ENCODE measurements at regions not wholly inside any gene's neighbourhood (a gene's known extent, or its start where the extent isn't known, plus 50 kb on each side); places are given as distances from the start of the nearest gene placed in this dataset.

GRCh38 chr4:67122029-67122428 is 423.3 kb downstream of the CENPC start:
- no peak for DNase-seq (ENCODE audit: low spot score)

DNA sequence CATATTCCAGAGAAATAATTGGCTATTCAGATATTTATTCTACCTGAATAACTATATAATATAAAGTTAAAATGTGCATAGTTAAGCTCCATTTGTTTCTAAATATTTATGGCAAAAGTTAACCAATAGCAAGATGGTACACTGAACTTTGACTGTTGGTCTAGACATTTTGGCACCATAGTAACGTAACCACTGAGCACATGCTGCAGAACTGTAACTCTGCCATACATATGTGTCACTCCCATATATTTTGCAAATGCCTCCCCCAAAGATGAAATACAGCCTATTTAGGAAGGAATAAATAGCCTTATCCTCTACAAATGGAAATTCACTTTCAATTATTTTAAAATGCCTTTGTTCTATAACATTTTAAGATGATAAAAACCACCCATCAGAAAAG is 424.9 kb downstream of the CENPC start:
- DNase-seq (ENCODE audit: low spot score), result no peak

DNA sequence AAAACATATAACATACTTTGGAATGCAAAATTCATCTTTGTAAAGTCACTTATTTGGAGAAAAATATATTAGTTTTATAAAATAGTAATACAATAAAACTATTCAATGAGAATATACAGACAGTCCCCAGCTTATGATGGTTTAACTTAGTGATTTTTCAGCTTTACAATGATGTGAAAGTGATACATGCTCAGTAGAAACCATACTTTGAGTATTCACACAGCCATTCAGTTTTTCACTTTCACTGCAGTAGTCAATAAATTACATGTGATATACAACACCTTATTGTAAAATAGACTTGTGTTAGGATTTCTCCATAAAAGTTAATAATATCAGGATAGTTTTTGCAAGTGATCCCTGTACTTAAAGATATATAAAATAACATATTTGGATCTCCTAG is 436.0 kb downstream of the CENPC start:
- no peak for DNase-seq (ENCODE audit: low spot score)

DNA sequence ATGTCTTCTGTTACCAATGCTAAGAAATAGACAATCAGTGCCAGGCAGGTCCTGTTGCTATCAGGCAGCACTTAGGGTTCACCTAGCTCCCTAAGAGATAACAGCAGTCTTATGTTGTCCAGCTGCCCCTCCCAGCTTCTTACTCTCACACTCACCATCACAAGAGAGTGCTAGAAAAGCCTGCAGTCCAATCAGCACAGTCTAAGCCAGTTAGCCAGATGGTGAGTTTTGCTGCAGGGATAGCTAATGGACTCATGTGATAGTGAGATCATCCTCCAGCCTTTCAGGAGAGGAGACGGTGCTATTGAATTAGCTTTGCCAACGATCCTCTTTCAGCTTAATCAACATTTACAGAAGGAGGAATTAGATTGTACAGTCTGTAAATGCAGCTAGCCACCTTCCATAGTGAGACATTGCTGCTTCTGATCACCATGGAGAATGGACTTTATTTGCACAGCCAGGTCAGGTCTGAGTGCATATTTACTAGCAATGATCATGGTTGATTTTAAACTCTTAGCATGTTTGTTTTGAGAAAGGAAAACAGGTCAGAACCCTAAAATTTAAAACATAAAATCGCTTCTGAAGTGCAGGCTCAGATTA is 438.3 kb downstream of the CENPC start:
- DNase-seq (ENCODE audit: low spot score), result no peak

DNA sequence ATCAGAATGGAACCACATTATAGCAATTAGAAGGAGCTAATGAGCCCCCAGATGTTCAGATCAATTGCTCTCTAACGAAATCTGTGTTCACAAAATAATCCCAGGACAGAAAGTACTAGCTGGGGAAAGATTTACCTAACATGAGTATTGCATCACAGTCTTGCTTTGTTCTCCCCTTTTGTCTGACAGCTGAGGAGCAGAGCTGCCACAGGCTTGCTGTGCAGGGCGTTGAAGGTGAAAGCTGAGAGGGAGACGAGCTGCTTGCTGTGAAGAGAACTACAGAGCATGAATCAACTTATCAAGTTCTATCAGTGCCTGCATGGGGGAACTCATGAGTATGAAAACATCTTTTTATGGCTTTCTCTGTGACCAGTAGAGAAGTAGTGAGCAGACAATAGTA is 441.2 kb downstream of the CENPC start:
- DNase-seq (ENCODE audit: low spot score), result no peak

DNA sequence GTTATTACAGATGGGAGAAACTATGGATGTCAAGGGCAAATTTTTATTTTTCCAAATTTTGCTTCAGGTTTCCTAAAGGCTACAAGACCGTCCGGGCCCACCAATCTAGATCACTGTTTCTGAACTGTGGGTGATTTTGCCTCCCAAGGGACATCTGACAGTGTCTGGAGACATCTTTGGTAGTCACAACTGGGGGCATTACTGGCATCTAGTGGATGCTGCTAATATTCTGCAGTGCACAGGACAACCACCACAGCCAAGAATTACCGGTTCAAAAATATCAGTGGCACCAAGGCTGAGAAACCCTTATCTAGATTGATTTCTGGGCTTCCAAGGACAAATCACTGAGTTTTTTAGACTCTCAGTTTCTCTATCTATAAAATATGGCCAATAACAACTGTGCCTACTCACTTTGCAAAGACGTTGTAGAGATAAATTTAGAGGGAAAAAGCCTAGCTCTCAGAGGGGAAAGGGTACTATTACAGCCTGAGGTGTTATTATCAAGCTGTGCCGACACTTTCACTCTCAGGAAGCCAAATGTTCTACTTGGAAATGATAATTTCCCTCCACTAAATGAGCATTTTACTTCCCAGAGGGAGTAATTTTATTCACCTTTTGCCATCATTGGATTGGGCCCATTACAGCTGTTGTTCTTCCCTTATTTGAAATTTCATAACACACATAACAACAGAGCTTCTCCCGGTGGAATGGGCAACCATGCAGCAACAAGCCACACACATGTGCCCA is 442.1 kb downstream of the CENPC start:
- no peak for DNase-seq (ENCODE audit: low spot score)

DNA sequence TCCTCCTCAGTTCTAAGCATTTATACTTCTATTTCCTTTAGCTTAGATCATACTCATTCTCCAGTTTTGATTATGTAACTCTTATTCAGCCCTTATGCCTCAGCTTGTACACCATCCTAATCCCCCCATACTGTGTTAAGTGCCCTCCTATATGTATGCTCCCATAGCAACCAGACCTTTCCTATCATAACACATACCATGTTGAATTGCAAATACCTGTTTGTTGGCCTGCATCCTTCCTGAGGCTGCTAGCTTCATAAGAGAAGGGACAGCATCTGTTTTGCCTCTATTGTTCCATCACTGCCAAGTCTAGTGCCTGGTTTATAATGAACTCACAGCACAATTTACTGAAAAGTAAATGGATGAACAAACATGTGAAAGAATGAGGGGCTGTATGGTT is 443.7 kb downstream of the CENPC start:
- no peak for DNase-seq (ENCODE audit: low spot score)

DNA sequence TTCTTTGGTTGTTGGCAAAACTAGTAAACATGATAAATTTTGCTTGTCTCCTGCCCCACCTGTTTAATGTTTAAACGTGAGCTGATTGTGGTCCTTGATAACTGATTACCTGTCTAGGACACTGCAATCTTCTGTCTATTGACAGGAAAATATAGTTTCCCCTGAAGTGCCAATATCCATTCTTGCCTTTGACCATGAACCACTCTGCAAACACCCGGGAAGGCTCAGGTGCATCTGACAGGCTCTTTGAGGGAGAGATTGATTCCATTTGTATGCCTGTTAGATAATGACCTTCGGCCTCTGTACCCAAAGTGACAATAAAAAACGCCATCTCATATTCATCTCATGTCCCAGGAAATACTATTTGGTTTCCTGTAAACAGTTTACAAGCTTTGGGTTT is 453.0 kb downstream of the CENPC start:
- DNase-seq (ENCODE audit: low spot score), result no peak

- no peak for DNase-seq (ENCODE audit: low spot score)
These were observed 453.6 kb downstream of the CENPC start for GRCh38 chr4:67091673-67092072.

DNA sequence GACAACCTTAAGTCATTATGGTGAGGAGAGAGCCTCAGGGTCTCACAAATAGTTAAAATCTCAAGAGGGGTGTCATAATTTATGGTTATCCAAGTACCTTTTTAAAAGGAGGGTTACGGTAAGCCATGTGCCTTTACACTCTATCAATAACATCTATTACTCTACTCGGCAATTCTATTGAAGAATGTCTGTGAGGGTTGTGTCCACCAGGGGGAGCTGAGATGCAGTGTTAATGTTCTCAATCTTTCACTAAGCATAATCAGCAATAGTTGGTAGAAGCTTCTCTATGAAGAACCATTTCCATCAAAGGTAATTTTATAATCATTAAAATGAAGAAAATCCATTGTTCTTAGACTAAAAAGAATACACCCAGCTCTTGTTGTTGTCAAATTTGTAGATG is 457.4 kb downstream of the CENPC start:
- peak; percentile 4 for DNase-seq (ENCODE audit: low spot score)

GRCh38 chr4:67084783-67085182 is 460.5 kb downstream of the CENPC start:
- DNase-seq (ENCODE audit: low spot score), result no peak

- DNase-seq (ENCODE audit: low spot score), result no peak
These were observed 461.8 kb downstream of the CENPC start for GRCh38 chr4:67083496-67083895.

- DNase-seq (ENCODE audit: low spot score), result no peak
These were observed 462.6 kb downstream of the CENPC start for GRCh38 chr4:67082746-67083145.

DNA sequence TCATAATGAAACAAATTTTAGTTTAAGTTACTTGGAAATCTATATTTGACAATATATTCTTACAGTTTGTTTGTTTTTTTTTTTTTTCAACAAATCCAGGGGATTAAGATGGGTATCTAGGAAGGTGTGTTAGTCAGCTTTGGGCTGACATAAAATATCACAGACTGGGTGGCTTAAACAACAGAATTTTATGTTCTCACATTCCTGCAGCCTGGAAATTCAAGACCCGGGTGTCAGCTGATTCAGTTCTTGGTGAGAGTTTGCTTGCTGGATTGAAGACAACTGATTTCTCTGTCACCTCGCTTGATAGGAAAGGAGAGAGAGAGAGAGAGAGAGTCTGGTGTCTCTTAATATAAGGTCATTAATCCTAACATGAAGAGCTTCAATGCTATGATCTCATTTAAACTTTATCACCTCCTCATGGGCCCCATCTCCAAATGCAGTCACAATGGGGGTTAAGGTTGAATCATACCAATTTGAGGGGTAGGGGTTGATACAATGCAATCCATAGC is 465.2 kb downstream of the CENPC start:
- DNase-seq (ENCODE audit: low spot score), result no peak

DNA sequence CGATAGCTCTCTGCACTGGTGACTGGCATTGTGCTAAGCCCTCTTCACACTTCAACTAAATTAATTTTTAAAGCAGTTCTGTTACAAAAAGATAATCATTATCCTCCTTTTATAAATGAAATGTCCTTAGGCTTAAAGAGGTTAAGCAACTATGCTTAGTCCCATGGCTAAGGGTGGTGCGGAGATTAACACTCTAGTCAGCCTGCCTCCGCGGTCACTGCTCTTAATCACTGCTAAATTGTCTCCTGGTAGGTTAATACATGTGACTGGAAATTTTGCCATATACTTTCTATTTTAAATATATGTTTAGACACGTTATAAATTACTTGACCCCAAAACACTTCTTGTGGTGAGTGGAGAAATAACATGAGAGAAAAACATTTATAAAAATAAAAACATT is 473.7 kb downstream of the CENPC start:
- no peak for DNase-seq (ENCODE audit: low spot score)

GRCh38 chr4:67055319-67055718 is 490.0 kb downstream of the CENPC start:
- no peak for DNase-seq (ENCODE audit: low spot score)

GRCh38 chr4:67054896-67055295 is 490.4 kb downstream of the CENPC start:
- no peak for DNase-seq (ENCODE audit: low spot score)

DNA sequence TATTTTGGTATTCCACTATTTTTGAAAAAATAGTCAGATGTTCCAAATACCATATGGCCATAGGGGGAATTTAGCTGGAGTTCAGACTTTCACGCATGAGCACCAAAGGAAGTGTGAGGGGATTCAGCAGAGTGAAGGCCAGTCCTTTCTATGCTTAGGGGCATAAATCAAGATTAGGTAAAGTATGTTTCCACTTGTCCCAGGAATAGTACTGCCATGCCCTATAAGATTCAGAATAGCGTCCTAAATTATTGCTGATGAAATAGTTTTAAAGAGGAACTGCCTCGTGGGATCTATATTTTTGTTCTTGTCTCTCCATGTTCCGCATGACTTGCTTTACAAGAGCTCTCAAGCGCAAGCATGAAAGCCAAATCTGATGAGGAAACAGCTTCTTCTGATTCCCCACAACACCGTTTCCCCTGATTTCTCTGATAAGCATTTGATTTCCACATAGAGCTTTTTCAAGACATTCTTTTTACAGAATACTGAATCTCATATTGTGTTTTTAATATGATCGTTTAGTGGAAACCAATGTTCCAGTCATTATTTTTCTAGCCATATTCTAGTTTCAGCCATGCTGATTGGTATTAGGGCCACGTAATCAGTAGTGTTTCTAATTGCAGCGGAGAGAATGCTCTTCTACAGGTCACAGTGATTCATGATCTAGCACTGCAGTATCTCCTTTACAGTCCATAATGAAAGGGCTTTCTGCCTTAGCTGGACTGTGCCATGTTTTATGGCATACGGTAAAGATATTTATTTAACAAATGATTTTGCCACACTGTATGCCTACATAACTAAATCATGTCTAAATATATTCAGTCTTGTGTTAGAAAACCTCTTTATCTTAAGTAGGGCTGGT is 492.3 kb downstream of the CENPC start:
- DNase-seq (ENCODE audit: low spot score), result no peak

GRCh38 chr4:67051000-67051789 is 494.1 kb downstream of the CENPC start:
- no peak for DNase-seq (ENCODE audit: low spot score)

DNA sequence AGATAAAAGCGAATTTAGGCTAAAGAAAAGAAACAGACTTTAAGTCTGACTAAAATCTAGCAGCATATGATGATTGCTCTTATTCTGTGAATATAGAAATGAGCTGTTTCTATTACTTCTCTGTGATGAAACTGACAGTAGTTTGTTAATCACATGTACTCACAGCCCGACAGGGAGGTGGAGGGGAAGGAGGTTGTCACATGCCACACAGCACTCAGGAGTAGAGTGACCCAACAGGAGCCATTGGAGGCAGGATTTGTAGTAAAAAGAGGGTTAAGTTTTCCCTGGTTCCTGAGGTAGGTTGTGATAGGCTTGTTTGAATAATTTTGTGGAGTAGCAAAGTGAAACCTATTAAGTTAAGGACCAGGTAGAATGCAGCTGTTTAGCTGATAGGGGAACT is 495.9 kb downstream of the CENPC start:
- no peak for DNase-seq (ENCODE audit: low spot score)

DNA sequence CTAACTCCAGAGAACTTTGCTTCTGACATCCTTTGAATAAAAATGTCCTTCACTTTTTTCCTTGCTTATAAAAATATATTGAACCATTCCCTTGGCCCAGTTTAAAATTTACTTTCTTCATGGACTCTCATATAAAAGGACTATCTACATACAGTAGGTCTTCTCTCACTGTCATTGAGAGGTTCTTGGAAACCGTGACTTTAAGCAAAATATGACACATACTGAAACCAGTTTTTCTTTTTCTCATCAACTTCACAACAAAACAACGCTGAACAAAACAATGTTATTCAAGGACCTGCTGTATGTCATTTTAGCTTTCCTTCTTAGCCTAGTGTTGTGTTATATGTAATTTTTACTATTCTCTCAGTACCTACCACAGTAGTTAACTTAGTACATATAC is 496.8 kb downstream of the CENPC start:
- DNase-seq (ENCODE audit: low spot score), result no peak

DNA sequence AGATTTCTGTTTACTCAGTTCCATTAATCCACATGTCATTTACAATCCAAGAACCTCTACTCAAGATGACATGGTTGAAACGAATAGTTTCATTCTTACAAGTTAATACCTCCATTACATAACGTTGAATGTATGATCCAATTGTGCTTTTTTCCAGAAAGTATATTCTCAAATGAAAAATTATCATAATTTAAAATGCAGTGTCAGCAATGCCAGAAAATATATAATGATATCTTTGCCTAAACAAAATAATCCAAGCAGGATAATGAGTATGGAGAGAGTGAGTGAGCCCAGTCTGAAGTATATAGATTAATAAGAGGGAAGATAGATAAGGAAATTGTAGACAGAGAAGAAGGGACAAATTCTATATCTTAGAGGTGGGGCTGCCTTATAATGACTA is 505.0 kb downstream of the CENPC start:
- DNase-seq (ENCODE audit: low spot score), result no peak

Measured in germinal center (tissue), 1 donor.